ENCODE measurements at regions not wholly inside any gene's neighbourhood (a gene's known extent, or its start where the extent isn't known, plus 50 kb on each side); places are given as distances from the start of the nearest gene placed in this dataset.

DNA sequence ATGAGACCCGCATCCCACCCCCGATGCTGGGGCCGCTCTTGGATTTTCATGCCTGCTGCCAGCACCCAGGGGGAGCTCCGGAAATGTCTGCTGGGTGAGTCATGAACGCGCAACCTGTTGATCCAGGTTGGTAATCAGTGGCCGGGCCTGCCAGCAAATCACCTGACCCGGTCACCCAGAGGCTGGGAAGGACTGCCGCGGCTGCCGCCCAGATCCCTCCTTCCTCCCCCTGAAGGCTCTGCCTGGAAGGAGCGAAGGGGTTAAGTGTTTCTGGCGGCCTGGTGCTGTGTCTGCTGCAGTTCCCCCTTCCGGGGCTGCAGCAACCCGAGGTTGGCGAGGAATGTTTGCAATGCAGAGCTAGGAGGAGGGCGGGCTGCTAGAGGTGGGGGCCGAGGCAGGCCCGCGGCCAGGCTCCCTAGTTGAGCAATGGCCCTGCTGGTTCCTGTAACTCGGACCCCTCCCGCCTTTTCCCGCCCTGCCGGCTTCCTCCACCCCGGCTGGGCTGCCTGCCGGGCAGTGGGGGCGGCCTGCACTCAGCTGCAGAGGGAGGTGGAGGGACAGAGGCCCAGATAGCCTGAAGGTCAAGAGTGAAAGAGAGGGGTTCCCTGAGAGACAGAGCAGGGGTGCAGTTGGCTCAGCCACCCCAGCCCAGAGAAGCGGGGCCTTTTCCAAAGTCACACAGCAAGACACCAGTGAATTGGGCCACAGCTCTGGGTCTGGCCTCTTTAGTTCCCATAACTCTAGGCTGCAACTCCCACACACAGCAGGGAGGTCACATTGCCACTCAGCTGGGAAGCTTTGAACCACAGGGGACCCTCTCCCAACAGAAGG lies 156.3 kb upstream of the IER5L start:
- H3K27me3 ChIP-seq (ENCODE audit: control insufficient read depth in 1 of 2, insufficient read depth in 2 of 2, low read length in 2 of 2): no peaks in the 10 kb centered on the region
- H3K27ac ChIP-seq (ENCODE audit: low read length): peak overlapping the region; percentile 86
- peaks cover 5 to 8% of the 10 kb centered on the region in 2 donors for H3K9me3 ChIP-seq (ENCODE audit: control insufficient read depth in 2 of 2, low read length in 2 of 2)
- H3K9ac ChIP-seq (ENCODE audit: low read length in 2 of 2): peak overlapping the region; percentile 62 to 78
- H3K4me1 ChIP-seq (ENCODE audit: control insufficient read depth, insufficient read depth, low read length): peaks cover 44% of the 10 kb centered on the region
- H3K36me3 ChIP-seq (ENCODE audit: control insufficient read depth in 2 of 2, insufficient read depth in 2 of 2, low read length in 2 of 2): no peaks in the 10 kb centered on the region
- peak overlapping the region; percentile 59 to 64 for H3K4me3 ChIP-seq (ENCODE audit: low read length in 2 of 2)

DNA sequence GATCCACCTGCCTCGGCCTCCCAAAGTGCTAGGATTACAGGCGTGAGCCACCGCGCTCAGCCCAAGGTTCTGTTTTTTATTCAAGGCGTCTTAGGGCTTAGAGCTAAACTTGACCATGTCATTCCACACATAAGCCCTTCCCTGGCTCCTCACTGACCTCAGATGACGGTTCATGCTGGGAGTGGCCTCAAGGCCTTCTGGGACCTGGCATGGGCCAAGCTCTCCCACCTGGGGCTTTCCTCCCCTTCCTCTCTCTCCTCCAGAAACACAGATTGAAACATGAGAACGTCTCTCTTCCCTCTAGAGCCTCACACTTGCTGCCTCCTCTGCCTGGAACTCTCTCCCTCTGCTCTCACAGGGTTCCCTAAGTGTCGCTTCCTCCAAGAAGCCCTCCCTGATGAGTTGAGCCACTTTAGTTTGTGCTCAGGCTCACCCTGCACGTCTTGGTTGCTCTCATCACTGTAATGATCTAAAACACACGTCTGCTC lies 155.6 kb upstream of the IER5L start:
- H3K27me3 ChIP-seq (ENCODE audit: control insufficient read depth in 1 of 2, insufficient read depth in 2 of 2, low read length in 2 of 2): no peaks in the 10 kb centered on the region
- H3K9me3 ChIP-seq (ENCODE audit: control insufficient read depth in 2 of 2, low read length in 2 of 2): peaks cover 5 to 8% of the 10 kb centered on the region in 2 donors
- H3K9ac ChIP-seq (ENCODE audit: low read length in 2 of 2): peak overlapping the region in 1 of 2 donors; percentile 66
- peak overlapping the region; percentile 86 for H3K27ac ChIP-seq (ENCODE audit: low read length)
- H3K4me3 ChIP-seq (ENCODE audit: low read length in 2 of 2): peak overlapping the region; percentile 43 to 64
- H3K4me1 ChIP-seq (ENCODE audit: control insufficient read depth, insufficient read depth, low read length): peaks cover 48% of the 10 kb centered on the region
- no peaks in the 10 kb centered on the region for H3K36me3 ChIP-seq (ENCODE audit: control insufficient read depth in 2 of 2, insufficient read depth in 2 of 2, low read length in 2 of 2)

DNA sequence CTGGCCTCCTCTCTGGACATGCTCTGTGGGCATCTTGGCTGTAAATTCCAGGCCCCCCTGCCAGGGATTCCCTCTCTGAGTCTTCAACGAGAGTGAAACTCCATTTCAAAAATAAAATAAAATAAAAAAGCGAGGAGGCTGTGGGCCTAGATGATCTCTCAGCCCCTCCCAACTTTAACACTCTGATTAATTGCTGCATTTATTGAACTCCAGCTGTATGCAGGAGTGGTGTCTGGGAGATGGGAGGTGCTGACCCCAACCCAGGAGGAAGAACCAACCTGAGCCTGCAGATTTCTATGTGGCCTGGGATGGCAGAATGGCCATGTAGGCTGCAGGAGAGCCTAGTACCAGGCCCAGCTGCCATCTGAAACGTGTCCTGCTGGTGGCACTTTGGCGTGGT lies 154.5 kb upstream of the IER5L start:
- Histone ChIP-seq H3K4me1 (ENCODE audit: control insufficient read depth, insufficient read depth, low read length) (peaks cover 56% of the 10 kb centered on the region), H3K4me3 (ENCODE audit: low read length in 2 of 2) (no peak overlapping the region), H3K27ac (ENCODE audit: low read length) (peak overlapping the region; percentile 71)

DNA sequence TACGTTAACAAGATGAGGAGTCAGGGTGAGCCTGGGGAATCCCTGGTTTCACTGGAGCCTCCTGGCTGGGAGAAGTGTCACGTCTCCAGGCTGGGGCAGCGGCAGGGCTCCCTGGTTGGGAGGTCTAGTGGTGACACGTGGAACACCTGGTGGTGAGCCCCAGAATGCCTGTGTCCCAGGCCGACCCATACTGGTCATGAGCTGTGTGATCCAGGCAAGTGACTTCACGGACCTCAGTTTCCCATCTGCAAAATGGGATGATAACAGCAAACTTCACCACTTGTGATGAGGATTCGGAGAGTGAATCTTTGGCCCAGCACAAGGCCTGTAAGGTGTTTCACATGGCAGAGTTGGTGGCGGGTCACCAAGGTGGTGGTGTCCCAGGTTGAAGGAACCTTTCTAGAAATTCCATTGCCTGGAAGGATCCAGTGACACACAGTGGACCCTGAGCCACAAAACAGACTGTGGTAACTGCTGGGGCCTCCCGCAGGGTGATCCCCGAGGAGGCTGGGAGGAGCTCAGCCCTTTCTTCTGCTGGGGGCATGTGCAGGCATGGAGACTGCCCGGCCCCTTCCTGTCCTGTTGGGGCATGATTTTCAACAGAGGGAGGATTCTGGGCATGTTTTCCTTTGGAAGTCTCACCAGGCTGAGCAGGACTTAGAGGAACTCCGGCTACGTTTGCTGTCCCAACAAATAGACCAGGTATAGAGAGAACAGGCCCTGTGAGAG lies 153.9 kb upstream of the IER5L start:
- Histone ChIP-seq H3K36me3 (ENCODE audit: control insufficient read depth in 2 of 2, insufficient read depth in 2 of 2, low read length in 2 of 2) (no peaks in the 10 kb centered on the region), H3K27me3 (ENCODE audit: control insufficient read depth in 1 of 2, insufficient read depth in 2 of 2, low read length in 2 of 2) (no peaks in the 10 kb centered on the region), H3K9ac (ENCODE audit: low read length in 2 of 2) (peak overlapping the region in 1 of 2 donors; percentile 42), H3K27ac (ENCODE audit: low read length) (peak overlapping the region; percentile 71), H3K4me1 (ENCODE audit: control insufficient read depth, insufficient read depth, low read length) (peaks cover 52% of the 10 kb centered on the region), H3K9me3 (ENCODE audit: control insufficient read depth in 2 of 2, low read length in 2 of 2) (peaks cover 5 to 8% of the 10 kb centered on the region in 2 donors), H3K4me3 (ENCODE audit: low read length in 2 of 2) (no peak overlapping the region)

More for the DNA sequence above, 154.5 kb upstream of the IER5L start:
- Histone ChIP-seq H3K36me3 (ENCODE audit: control insufficient read depth in 2 of 2, insufficient read depth in 2 of 2, low read length in 2 of 2) (no peaks in the 10 kb centered on the region), H3K9ac (ENCODE audit: low read length in 2 of 2) (peak overlapping the region in 1 of 2 donors; percentile 42), H3K27me3 (ENCODE audit: control insufficient read depth in 1 of 2, insufficient read depth in 2 of 2, low read length in 2 of 2) (no peaks in the 10 kb centered on the region), H3K9me3 (ENCODE audit: control insufficient read depth in 2 of 2, low read length in 2 of 2) (peaks cover 5 to 8% of the 10 kb centered on the region in 2 donors)

DNA sequence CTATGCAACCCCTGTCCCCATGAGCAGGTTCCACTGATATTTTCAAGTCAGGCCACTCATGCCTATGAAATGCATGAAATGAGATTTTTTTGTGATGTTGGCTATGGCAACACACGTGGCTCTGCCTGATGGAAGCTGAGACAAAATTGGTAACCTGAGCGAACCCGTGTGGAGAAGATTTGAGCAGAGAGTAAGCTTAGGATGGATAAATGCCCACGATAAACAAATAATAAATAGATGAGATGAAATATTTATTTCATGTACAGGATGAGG lies 153.4 kb upstream of the IER5L start:
- Histone ChIP-seq H3K27me3 (ENCODE audit: control insufficient read depth in 1 of 2, insufficient read depth in 2 of 2, low read length in 2 of 2) (no peaks in the 10 kb centered on the region), H3K36me3 (ENCODE audit: control insufficient read depth in 2 of 2, insufficient read depth in 2 of 2, low read length in 2 of 2) (no peaks in the 10 kb centered on the region), H3K4me3 (ENCODE audit: low read length in 2 of 2) (no peak overlapping the region), H3K27ac (ENCODE audit: low read length) (peak overlapping the region; percentile 71), H3K9me3 (ENCODE audit: control insufficient read depth in 2 of 2, low read length in 2 of 2) (peaks cover 5 to 8% of the 10 kb centered on the region in 2 donors), H3K9ac (ENCODE audit: low read length in 2 of 2) (no peak overlapping the region), H3K4me1 (ENCODE audit: control insufficient read depth, insufficient read depth, low read length) (peaks cover 48% of the 10 kb centered on the region)

DNA sequence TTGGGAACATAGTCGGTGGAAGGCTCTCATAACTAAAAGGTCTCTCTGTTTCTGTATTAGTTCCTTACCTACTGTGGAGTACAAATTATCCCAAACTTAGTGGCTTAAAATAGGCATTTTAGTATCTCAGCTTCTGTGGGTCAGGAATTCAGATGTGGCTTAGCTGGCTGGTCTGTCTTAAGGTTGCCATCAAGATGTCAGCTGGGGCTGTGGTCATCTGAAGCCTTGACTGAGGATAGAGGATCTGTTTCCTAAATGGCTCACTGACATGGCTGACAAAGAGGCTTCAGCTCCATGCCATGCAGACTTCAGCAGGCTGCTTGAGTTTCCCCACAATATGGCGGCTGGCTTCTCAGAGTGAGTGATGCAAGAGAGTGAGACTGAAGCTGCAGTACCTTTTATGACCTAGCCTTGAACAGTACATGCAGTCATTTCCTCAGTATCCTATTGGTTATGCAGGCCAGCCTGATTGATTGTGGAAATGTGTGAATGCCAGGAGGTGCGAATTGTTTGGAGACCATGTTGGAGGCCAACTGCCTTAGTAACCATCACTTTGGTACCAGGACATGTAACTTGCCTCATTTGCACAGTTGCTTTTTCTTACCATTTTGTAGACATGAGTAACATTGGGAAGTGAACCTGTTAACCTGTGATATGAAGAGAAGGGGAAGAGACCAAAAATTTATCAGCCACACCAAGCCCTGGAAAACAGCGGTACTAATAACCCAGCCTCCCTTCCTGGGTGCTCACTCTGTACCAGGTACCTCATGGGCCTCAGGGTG lies 152.8 kb upstream of the IER5L start:
- peaks cover 5 to 8% of the 10 kb centered on the region in 2 donors for H3K9me3 ChIP-seq (ENCODE audit: control insufficient read depth in 2 of 2, low read length in 2 of 2)
- no peaks in the 10 kb centered on the region for H3K36me3 ChIP-seq (ENCODE audit: control insufficient read depth in 2 of 2, insufficient read depth in 2 of 2, low read length in 2 of 2)
- H3K4me3 ChIP-seq (ENCODE audit: low read length in 2 of 2): no peak overlapping the region
- H3K27ac ChIP-seq (ENCODE audit: low read length): no peak overlapping the region
- no peaks in the 10 kb centered on the region for H3K27me3 ChIP-seq (ENCODE audit: control insufficient read depth in 1 of 2, insufficient read depth in 2 of 2, low read length in 2 of 2)
- H3K9ac ChIP-seq (ENCODE audit: low read length in 2 of 2): no peak overlapping the region
- H3K4me1 ChIP-seq (ENCODE audit: control insufficient read depth, insufficient read depth, low read length): peaks cover 43% of the 10 kb centered on the region

DNA sequence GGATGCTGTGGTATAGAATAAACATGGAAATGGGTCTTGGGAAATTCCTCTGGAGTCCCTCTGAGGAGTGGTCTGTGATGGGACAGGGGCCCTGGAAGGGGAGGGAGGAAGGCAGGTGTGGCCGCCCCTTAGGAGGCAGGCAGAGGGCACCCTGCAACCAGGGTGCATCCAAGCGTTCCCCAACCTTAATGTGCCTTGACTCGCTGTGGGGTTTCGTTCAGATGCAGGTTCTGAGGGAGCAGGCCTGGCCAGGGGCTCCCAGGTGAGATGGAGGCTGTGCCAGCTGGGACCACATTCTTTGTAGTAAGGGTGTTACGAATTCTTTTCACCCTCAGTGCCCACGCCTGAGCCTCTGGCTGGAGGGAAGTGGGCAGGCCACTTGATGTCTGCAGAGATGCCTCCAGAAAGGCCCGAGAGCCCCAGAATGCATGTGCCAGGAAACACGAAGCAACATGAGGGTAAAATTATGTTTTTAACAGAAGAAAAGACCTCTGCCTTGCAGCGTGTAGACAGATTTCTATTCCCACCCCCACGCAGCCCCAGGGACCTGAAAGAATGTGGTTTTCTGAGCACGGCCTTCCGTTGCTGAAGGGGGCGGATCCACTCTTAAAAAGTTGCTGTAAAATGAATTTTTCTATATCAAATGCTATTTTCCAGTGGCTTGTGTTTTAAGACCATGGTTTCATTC lies 150.4 kb upstream of the IER5L start:
- Histone ChIP-seq H3K9ac (ENCODE audit: low read length in 2 of 2) (no peak overlapping the region), H3K9me3 (ENCODE audit: control insufficient read depth in 2 of 2, low read length in 2 of 2) (peaks cover 5 to 8% of the 10 kb centered on the region in 2 donors), H3K27me3 (ENCODE audit: control insufficient read depth in 1 of 2, insufficient read depth in 2 of 2, low read length in 2 of 2) (no peaks in the 10 kb centered on the region), H3K4me1 (ENCODE audit: control insufficient read depth, insufficient read depth, low read length) (peaks cover 21% of the 10 kb centered on the region), H3K27ac (ENCODE audit: low read length) (no peak overlapping the region), H3K36me3 (ENCODE audit: control insufficient read depth in 2 of 2, insufficient read depth in 2 of 2, low read length in 2 of 2) (no peaks in the 10 kb centered on the region), H3K4me3 (ENCODE audit: low read length in 2 of 2) (no peak overlapping the region)

DNA sequence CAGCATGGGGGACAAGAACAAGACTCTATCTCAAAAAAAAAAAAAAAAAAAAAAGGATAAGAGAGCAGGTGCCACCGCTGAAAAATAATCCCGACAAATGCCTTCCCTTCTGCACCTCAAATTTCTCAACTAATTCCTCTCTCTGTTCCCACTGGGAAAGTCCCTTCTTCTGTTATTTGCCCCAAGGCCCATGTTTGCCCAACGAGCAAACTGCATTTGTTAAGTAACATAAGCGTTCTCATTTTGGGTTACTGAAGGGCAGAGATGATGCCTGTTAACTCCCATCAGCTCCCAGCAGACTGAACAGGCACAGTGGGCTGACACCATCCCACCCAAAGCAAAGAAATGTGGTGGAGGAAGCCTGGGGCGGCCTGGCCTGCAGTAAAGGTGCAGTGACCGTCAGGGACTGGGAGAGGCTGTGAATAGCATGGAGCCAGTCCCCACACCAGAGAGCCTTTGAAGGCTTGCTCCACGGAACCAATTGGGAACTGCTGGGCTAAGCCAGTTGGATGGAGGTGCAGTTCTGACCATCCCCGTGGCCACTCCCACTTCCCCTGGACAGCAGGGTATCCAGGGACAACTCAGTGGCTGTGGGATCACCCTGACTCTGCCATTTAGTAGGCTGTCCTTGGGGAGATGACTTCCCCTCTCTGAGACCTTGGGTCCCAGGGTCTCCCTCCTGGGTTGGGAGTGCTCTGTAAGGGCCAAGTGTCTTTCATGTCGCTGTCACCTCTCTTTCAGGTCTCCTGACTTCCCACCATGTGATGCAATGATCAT lies 149.7 kb upstream of the IER5L start:
- H3K4me3 ChIP-seq (ENCODE audit: low read length in 2 of 2): no peak overlapping the region
- H3K27me3 ChIP-seq (ENCODE audit: control insufficient read depth in 1 of 2, insufficient read depth in 2 of 2, low read length in 2 of 2): no peaks in the 10 kb centered on the region
- H3K4me1 ChIP-seq (ENCODE audit: control insufficient read depth, insufficient read depth, low read length): peaks cover 21% of the 10 kb centered on the region
- H3K27ac ChIP-seq (ENCODE audit: low read length): no peak overlapping the region
- H3K9me3 ChIP-seq (ENCODE audit: control insufficient read depth in 2 of 2, low read length in 2 of 2): peaks cover 5 to 8% of the 10 kb centered on the region in 2 donors
- no peaks in the 10 kb centered on the region for H3K36me3 ChIP-seq (ENCODE audit: control insufficient read depth in 2 of 2, insufficient read depth in 2 of 2, low read length in 2 of 2)
- no peak overlapping the region for H3K9ac ChIP-seq (ENCODE audit: low read length in 2 of 2)

DNA sequence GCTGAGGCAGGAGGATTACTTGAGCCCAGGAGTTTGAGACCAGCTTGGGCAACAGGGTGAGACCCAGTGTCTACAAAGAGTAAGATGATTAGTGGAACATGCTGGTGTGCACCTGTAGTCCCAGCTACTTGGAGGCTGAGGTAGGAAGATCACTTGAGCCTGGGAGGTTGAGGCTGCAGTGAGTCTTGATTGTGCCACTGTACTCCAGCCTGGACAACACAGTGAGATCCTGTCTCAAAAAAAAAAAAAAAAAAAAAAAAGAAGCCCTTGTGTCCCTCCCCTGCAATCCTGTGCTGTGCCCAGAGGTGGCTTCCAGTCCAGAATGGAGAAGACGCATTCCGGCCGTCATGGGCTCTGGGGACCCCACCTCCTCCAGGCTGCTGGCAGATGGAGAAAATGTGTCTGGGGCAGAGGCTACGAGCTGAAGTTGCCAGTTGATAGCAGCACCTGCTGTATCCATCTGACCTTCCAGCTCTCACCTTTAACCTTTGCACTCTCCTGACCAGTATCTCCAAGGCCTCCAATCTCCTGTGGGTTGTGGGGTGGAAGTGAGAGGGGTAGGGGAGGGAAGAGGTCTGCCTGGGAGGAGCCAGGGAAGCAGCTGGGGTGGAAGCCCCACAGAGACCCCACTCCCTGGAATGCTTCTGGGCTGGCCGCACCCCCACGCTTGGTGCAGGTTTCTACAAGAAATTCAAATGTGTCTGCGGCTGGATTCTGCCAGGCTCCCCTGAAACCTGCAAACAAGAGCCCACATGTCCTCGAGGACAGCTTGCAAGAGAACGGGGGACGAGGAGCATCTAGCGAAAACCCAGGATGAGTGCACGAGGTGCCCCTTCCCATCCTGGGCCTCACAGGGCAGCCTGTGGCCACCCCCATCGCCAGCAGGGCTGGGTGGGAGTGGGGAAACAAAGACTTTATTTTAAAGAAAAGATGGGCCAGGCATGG lies 148.3 kb upstream of the IER5L start:
- Histone ChIP-seq H3K27ac (ENCODE audit: low read length) (no peak overlapping the region), H3K27me3 (ENCODE audit: control insufficient read depth in 1 of 2, insufficient read depth in 2 of 2, low read length in 2 of 2) (no peaks in the 10 kb centered on the region), H3K4me1 (ENCODE audit: control insufficient read depth, insufficient read depth, low read length) (peaks cover 28% of the 10 kb centered on the region), H3K4me3 (ENCODE audit: low read length in 2 of 2) (no peak overlapping the region), H3K9me3 (ENCODE audit: control insufficient read depth in 2 of 2, low read length in 2 of 2) (peaks cover 5 to 8% of the 10 kb centered on the region in 2 donors), H3K36me3 (ENCODE audit: control insufficient read depth in 2 of 2, insufficient read depth in 2 of 2, low read length in 2 of 2) (no peaks in the 10 kb centered on the region), H3K9ac (ENCODE audit: low read length in 2 of 2) (no peak overlapping the region)

Measured in stomach smooth muscle (tissue), 2 donors.